Osteocyte (in vitro differentiated cells): ENCODE measurements at regions not wholly inside any gene's neighbourhood (a gene's known extent, or its start where the extent isn't known, plus 50 kb on each side); places are given as distances from the start of the nearest gene placed in this dataset.

Experiments used
- DNase-seq: peaks from one replicate; pipeline ENCODE4 v3.0.0; 2021; ENCODE audit warnings: mixed read lengths; ENCODE audit not compliant: unreplicated experiment; ENCODE audit errors: extremely low spot score
- H3K27ac Mint-ChIP-seq: one replicate; pipeline ENCODE4 v1.8.0; 2021; ENCODE audit warnings: mild to moderate bottlenecking, mixed read lengths; ENCODE audit not compliant: unreplicated experiment
- H3K27me3 Mint-ChIP-seq: one replicate; pipeline ENCODE4 v1.8.0; 2021; ENCODE audit warnings: mixed read lengths; ENCODE audit not compliant: unreplicated experiment
- H3K36me3 Mint-ChIP-seq: one replicate; pipeline ENCODE4 v1.8.0; 2021; ENCODE audit warnings: mixed read lengths; ENCODE audit not compliant: unreplicated experiment
- H3K4me1 Mint-ChIP-seq: one replicate; pipeline ENCODE4 v1.8.0; 2021; ENCODE audit warnings: mixed read lengths; ENCODE audit not compliant: unreplicated experiment
- H3K4me3 Mint-ChIP-seq: one replicate; pipeline ENCODE4 v1.8.0; 2021; ENCODE audit warnings: mild to moderate bottlenecking, moderate library complexity, mixed read lengths; ENCODE audit not compliant: unreplicated experiment
- H3K9me3 Mint-ChIP-seq: one replicate; pipeline ENCODE4 v1.8.0; 2021; ENCODE audit warnings: mixed read lengths; ENCODE audit not compliant: unreplicated experiment
- CTCF ChIP-seq: fragments of 200-600 bp; sonication (generic); IDR thresholded peaks from 2 replicates; pipeline ENCODE4 v1.5.0; 2021; ENCODE audit warnings: antibody characterized with exemption, mild to moderate bottlenecking, moderate library complexity

- H3K27ac Mint-ChIP-seq: no peak overlapping the region
- no peaks in the 10 kb centered on the region for H3K36me3 Mint-ChIP-seq
- no peaks in the 10 kb centered on the region for H3K27me3 Mint-ChIP-seq
- TF ChIP-seq CTCF: no peak
- peaks cover 17% of the 10 kb centered on the region for H3K9me3 Mint-ChIP-seq
- no peak overlapping the region for H3K4me3 Mint-ChIP-seq
- H3K4me1 Mint-ChIP-seq: no peaks in the 10 kb centered on the region
- DNase-seq: no peak
Measured at GRCh38 chr7:51482976-51483375, 166.4 kb upstream of the COBL start.

- H3K27me3 Mint-ChIP-seq: no peaks in the 10 kb centered on the region
- no peaks in the 10 kb centered on the region for H3K36me3 Mint-ChIP-seq
- H3K4me3 Mint-ChIP-seq: no peak overlapping the region
- H3K27ac Mint-ChIP-seq: no peak overlapping the region
- TF ChIP-seq CTCF: no peak
- DNase-seq: no peak
- no peaks in the 10 kb centered on the region for H3K4me1 Mint-ChIP-seq
- H3K9me3 Mint-ChIP-seq: peaks cover 18% of the 10 kb centered on the region
Measured at GRCh38 chr7:51481421-51481820, 164.8 kb upstream of the COBL start.

GRCh38 chr7:51477819-51478218, 161.2 kb upstream of the COBL start:
- TF ChIP-seq CTCF: no peak
- H3K4me1 Mint-ChIP-seq: no peaks in the 10 kb centered on the region
- no peak for DNase-seq
- H3K27ac Mint-ChIP-seq: no peak overlapping the region
- H3K4me3 Mint-ChIP-seq: no peak overlapping the region
- peaks cover 21% of the 10 kb centered on the region for H3K9me3 Mint-ChIP-seq
- H3K27me3 Mint-ChIP-seq: no peaks in the 10 kb centered on the region
- H3K36me3 Mint-ChIP-seq: no peaks in the 10 kb centered on the region

GRCh38 chr7:51477323-51477722, 160.7 kb upstream of the COBL start:
- Mint-ChIP-seq H3K36me3 (no peaks in the 10 kb centered on the region), H3K27me3 (no peaks in the 10 kb centered on the region), H3K9me3 (peaks cover 21% of the 10 kb centered on the region), H3K4me1 (no peaks in the 10 kb centered on the region), H3K4me3 (no peak overlapping the region), H3K27ac (no peak overlapping the region)
- no peak for DNase-seq
- no peak for TF ChIP-seq CTCF

GRCh38 chr7:51476026-51476425, 159.4 kb upstream of the COBL start:
- no peaks in the 10 kb centered on the region for H3K4me1 Mint-ChIP-seq
- no peak overlapping the region for H3K4me3 Mint-ChIP-seq
- H3K27me3 Mint-ChIP-seq: no peaks in the 10 kb centered on the region
- peaks cover 19% of the 10 kb centered on the region for H3K9me3 Mint-ChIP-seq
- H3K27ac Mint-ChIP-seq: no peak overlapping the region
- H3K36me3 Mint-ChIP-seq: no peaks in the 10 kb centered on the region
- TF ChIP-seq CTCF: no peak
- DNase-seq: no peak
